Astrocyte of the cerebellum (primary cell): ENCODE measurements at regions not wholly inside any gene's neighbourhood (a gene's known extent, or its start where the extent isn't known, plus 50 kb on each side); places are given as distances from the start of the nearest gene placed in this dataset.

Source experiments
- DNase-seq: peaks from one replicate; pipeline ENCODE4 v3.0.0-alpha.2; 2011; ENCODE audit warnings: low read depth
- H3K4me3 ChIP-seq: 2 replicates; pipeline ENCODE4 v1.5.1; 2011; ENCODE audit warnings: mild to moderate bottlenecking, low read depth, low read length, moderate library complexity
- in situ Hi-C: cut with HindIII; loops from 2 replicates; pipeline ENCODE4 v1.10.0; 2017; ENCODE audit warnings: low sequenced_read_pairs
- TF ChIP-seq, protein P1 (sequence below): IDR thresholded peaks from 2 replicates; pipeline ENCODE4 v1.5.1; 2012; ENCODE audit warnings: low read length, low read depth, moderate library complexity, mild to moderate bottlenecking; ENCODE audit errors: missing control alignments

DNA sequence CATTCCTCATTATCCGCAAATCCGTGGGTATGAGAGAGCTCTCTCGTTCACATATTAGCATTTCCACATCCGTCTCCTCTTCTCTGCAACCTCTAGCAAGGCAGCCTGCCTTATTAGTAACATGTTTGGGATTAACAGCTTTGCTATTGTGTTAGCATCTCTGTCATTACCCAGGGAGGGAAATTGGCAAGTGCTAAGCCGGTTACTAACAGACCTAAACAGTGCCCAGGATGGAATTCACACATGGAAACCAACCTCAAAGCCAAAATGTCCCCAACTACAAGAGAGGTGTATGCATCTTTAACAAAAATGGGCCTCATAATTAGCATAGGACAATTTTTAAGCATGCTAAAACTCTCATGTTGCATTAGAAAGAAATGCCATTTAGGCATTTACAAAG, 309.0 kb upstream of the MEIS1 start:
- no peak for DNase-seq
- in situ Hi-C loops = no loop called here

DNA sequence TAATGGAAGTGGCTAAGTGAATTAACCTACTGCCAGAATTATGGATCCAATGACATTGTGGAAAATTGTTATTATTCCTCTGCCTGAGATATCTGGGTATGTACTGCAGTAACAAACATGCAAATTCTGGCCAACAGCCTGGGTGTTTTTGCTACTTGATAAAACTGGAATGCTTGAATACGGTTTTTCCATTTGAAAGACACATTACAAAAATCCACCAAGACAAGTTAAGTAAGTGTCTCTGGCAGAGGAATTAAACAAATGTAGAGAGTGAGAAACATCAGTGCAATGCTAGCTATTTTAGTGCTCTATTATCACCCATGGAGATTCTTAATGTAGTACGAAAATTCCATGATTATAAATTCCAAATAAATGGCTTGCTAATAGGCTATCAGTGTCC, 312.4 kb upstream of the MEIS1 start:
- no peak for DNase-seq
- in situ Hi-C loops = no loop called here
- TF ChIP-seq, protein P1, sequence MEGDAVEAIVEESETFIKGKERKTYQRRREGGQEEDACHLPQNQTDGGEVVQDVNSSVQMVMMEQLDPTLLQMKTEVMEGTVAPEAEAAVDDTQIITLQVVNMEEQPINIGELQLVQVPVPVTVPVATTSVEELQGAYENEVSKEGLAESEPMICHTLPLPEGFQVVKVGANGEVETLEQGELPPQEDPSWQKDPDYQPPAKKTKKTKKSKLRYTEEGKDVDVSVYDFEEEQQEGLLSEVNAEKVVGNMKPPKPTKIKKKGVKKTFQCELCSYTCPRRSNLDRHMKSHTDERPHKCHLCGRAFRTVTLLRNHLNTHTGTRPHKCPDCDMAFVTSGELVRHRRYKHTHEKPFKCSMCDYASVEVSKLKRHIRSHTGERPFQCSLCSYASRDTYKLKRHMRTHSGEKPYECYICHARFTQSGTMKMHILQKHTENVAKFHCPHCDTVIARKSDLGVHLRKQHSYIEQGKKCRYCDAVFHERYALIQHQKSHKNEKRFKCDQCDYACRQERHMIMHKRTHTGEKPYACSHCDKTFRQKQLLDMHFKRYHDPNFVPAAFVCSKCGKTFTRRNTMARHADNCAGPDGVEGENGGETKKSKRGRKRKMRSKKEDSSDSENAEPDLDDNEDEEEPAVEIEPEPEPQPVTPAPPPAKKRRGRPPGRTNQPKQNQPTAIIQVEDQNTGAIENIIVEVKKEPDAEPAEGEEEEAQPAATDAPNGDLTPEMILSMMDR = no peak
- H3K4me3 ChIP-seq = no peak overlapping the region

More for the DNA sequence above, 309.0 kb upstream of the MEIS1 start:
- H3K4me3 ChIP-seq = no peak overlapping the region
- TF ChIP-seq, protein P1 = no peak

DNA sequence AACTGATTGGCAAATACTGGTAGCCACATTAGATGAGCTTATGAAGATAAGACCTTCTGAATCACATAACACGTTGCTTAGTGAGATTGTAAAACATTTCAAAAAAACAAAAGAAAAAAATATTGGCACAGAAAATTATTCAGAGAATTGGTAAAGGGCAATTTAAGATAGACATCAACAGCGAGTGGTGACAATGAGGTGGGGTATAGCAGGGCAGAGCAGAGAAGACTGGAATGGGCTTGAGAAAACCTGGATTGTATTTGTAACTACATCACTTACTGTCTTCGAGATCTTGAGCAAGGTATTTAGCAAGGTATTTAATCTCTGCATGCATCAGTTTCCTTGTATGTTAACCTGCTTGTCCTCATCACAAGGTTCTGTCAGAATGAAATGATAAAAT, 313.0 kb upstream of the MEIS1 start:
- DNase-seq = no peak
- in situ Hi-C loops = no loop called here
- TF ChIP-seq, protein P1 = no peak
- H3K4me3 ChIP-seq = no peak overlapping the region

- TF ChIP-seq, protein P1 = no peak
- H3K4me3 ChIP-seq = no peak overlapping the region
- in situ Hi-C loops = no loop called here
- DNase-seq = no peak
Measured at GRCh38 chr2:66113988-66114625, 320.8 kb upstream of the MEIS1 start.

DNA sequence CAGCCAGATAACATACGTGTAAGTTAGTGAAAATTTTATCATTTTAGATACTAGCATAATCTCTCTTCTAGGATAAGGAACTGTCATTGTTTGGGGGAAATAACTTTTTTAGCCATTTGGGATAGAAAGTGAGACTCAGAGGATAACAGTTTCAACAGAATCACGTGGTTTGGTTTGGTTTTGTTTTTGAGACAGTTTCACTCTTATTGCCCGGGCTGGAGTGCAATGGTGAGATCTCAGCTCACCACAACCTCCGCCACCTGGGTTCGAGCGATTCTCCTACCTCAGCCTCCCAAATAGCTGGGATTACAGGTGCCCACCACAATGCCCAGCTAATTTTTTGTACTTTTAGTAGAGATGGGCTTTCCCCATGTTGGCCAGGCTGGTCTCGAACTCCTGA, 323.2 kb upstream of the MEIS1 start:
- H3K4me3 ChIP-seq = no peak overlapping the region
- in situ Hi-C loops = no loop called here
- no peak for DNase-seq
- TF ChIP-seq, protein P1 = no peak

GRCh38 chr2:66110608-66111007, 324.3 kb upstream of the MEIS1 start:
- H3K4me3 ChIP-seq = no peak overlapping the region
- TF ChIP-seq, protein P1 = no peak
- in situ Hi-C loops = no loop called here
- no peak for DNase-seq

- TF ChIP-seq, protein P1 = no peak
- no peak for DNase-seq
- in situ Hi-C loops = no loop called here
- H3K4me3 ChIP-seq = no peak overlapping the region
Measured at GRCh38 chr2:66110086-66110485, 324.8 kb upstream of the MEIS1 start.
